ENCODE measurements at regions not wholly inside any gene's neighbourhood (a gene's known extent, or its start where the extent isn't known, plus 50 kb on each side); places are given as distances from the start of the nearest gene placed in this dataset.

DNA sequence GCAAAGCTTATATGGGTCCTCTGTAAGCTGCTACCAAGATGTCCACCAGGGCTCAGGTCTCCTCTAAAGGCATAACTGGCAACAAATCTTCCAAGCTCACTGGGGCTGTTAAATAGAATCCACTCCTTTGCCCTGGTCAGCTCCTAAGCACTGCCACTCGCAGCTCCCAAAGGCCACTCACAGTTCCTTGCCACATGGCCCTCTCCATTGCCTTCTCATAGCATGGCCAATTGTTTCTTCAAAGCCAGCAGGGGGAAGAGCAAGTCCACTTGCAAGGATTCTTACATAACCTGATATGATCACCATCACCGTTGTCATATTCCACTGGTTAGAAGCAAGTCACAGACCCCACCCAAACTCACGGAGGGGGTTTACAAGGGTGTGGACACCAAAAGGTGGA, 199.5 kb downstream of the SUCLA2 start:
- TF ChIP-seq, protein P1, sequence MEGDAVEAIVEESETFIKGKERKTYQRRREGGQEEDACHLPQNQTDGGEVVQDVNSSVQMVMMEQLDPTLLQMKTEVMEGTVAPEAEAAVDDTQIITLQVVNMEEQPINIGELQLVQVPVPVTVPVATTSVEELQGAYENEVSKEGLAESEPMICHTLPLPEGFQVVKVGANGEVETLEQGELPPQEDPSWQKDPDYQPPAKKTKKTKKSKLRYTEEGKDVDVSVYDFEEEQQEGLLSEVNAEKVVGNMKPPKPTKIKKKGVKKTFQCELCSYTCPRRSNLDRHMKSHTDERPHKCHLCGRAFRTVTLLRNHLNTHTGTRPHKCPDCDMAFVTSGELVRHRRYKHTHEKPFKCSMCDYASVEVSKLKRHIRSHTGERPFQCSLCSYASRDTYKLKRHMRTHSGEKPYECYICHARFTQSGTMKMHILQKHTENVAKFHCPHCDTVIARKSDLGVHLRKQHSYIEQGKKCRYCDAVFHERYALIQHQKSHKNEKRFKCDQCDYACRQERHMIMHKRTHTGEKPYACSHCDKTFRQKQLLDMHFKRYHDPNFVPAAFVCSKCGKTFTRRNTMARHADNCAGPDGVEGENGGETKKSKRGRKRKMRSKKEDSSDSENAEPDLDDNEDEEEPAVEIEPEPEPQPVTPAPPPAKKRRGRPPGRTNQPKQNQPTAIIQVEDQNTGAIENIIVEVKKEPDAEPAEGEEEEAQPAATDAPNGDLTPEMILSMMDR (IDR thresholded peaks at IDR 0.05; ENCODE audit: insufficient read depth, low read depth, low read length, missing control alignments), result no peak
- no peak for DNase-seq (ENCODE audit: low read depth)
- H3K4me3 ChIP-seq (ENCODE audit: low read length), result no peak overlapping the region

DNA sequence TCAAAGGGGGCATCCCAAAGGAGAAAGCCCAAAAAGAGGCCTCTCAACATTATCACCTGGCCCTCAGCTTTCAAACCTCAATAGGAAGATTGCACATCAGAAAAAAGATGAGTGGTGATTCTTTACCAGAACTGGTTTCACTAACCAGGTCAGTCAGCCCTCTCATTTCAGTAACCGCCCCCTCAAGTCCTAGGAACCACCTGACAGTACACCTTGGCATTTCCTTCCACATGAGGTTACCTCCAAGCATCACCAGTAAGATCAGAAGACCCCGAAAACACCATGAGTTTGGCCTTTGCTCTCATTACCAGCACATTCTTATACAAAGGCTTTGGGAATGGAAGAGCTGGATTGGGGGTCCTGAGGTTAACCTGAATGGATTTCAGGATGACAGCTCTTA, 200.5 kb downstream of the SUCLA2 start:
- no peak for DNase-seq (ENCODE audit: low read depth)
- no peak overlapping the region for H3K4me3 ChIP-seq (ENCODE audit: low read length)
- TF ChIP-seq, protein P1 (IDR thresholded peaks at IDR 0.05; ENCODE audit: insufficient read depth, low read depth, low read length, missing control alignments), result no peak

DNA sequence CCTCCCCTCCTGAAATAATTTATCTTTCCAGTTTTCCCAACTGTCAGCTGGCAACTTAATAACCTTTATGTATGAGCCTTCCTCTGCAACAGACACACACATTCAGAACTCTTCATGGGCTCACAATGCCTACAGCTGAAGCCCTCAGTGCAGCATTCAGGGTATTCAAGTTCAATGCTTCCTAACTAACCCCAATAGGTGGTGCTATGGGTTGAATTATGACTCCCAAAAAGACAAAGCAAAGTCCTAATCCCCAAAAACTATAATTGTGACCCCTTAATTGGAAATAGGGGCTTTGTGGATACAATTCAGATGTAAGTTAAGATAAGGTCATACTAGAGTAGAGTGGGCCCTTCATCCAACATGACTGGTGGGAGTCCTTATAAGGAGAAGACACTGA, 202.2 kb downstream of the SUCLA2 start:
- TF ChIP-seq, protein P1 (IDR thresholded peaks at IDR 0.05; ENCODE audit: insufficient read depth, low read depth, low read length, missing control alignments), result peak; percentile 27
- H3K4me3 ChIP-seq (ENCODE audit: low read length), result no peak overlapping the region
- DNase-seq (ENCODE audit: low read depth), result peak; percentile 19

DNA sequence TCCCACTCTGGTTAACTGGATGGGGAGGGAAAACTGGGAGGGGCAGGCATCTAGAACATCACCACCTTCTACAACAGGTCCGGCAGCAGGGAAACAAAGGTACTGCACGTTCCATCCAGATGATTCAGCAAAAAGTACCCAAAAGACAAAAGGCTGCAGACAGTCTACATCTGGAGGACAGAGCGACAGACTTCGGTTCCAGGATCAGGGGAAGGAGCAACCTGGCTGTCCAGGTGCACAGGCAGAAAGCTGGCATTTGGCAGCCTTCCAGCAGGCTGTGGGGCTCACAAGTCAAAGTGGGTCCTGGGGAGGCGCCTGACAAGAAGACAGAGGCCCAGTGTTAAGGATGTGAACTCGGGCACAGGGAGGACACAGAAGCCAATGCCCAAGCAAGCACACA, 202.9 kb downstream of the SUCLA2 start:
- peak; percentile 9 for DNase-seq (ENCODE audit: low read depth)
- TF ChIP-seq, protein P1 (IDR thresholded peaks at IDR 0.05; ENCODE audit: insufficient read depth, low read depth, low read length, missing control alignments), result no peak
- no peak overlapping the region for H3K4me3 ChIP-seq (ENCODE audit: low read length)

DNA sequence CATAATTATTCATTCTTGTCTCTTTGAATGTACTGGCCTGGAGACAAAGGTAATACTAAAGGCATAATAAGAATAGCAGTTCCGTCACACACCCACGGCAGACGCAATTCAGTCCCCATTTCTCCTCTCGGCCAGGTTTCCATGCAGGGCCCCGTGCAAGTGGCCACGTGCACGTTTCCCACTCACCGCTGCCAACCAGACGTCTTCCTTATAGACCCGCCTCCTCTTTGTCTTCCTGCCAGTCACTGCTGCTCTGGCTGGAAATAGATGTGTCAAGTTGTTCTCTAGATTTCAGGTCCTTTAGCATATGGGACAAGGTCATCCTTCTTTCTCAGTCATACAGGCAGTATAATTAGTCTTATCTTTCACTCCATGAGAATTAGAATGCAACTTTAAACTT, 204.3 kb downstream of the SUCLA2 start:
- TF ChIP-seq, protein P1 (IDR thresholded peaks at IDR 0.05; ENCODE audit: insufficient read depth, low read depth, low read length, missing control alignments), result no peak
- H3K4me3 ChIP-seq (ENCODE audit: low read length), result no peak overlapping the region
- DNase-seq (ENCODE audit: low read depth), result no peak

DNA sequence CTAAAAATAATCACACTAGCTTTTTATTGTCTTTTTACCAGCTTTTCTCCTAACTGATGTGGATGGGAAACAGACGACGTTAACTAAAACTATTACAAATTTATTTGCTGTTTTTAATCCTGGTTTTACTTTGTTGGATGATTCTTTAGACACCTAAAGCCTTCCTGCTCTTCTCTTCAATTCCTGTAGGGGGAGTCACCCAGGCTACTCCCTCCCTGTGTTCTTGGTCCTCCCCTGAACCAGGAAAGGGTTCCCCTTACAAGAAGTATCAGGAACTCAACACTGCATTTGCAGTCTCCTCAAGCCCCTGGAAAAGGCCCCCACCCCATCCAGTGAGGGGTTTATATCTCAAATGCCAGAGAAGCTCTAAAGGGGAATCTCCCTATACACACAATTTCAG, 206.1 kb downstream of the SUCLA2 start:
- no peak for DNase-seq (ENCODE audit: low read depth)
- H3K4me3 ChIP-seq (ENCODE audit: low read length), result no peak overlapping the region
- TF ChIP-seq, protein P1 (IDR thresholded peaks at IDR 0.05; ENCODE audit: insufficient read depth, low read depth, low read length, missing control alignments), result peak; percentile 56

DNA sequence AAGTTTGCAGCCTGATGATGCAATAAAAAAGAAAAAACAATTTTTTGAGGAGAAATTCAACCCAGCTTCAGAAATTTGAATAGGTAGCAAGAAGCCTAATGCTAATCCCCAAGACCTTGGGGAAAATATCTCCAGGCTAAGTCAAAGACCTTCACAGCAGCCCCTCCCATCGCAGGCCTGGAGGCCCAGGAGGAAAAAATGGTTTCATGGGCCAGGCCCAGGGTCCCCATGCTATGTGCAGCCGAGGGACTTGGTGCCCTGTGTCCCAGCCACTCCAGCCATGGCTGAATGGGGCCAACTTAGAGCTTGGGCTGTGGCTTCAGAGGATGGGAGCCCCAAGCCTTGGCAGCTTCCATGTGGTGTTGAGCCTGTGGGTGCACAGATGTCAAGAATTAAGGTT, 210.3 kb downstream of the SUCLA2 start:
- no peak for DNase-seq (ENCODE audit: low read depth)
- TF ChIP-seq, protein P1 (IDR thresholded peaks at IDR 0.05; ENCODE audit: insufficient read depth, low read depth, low read length, missing control alignments), result no peak

More for the DNA sequence above, 210.3 kb downstream of the SUCLA2 start:
- H3K4me3 ChIP-seq (ENCODE audit: low read length), result no peak overlapping the region
